SW 1271 (cell line): ENCODE measurements at regions not wholly inside any gene's neighbourhood (a gene's known extent, or its start where the extent isn't known, plus 50 kb on each side); places are given as distances from the start of the nearest gene placed in this dataset.
"Not testable (repeated sequence)": the region's sequence is repeated elsewhere in the genome, so short reads cannot be mapped to it uniquely, and the experiment has no call there.

Source experiments
- DNase-seq, 2 experiments: peaks; one replicate each; lab custom pipeline; 2025; lab: John Stamatoyannopoulos, UW

GRCh38 chr22:25456300-25457043 lies 108.0 kb upstream of the GRK3 start:
- not testable (repeated sequence) for DNase-seq

GRCh38 chr22:25458631-25459030 lies 105.8 kb upstream of the GRK3 start:
- DNase-seq: not testable (repeated sequence)

GRCh38 chr22:25460682-25461081 lies 103.8 kb upstream of the GRK3 start:
- not testable (repeated sequence) for DNase-seq

- no peak for DNase-seq
Measured at GRCh38 chr22:25461301-25461700, 103.2 kb upstream of the GRK3 start.

- peak; percentile 4 to 47 for DNase-seq
Measured at GRCh38 chr22:25462474-25463346, 101.8 kb upstream of the GRK3 start.

GRCh38 chr22:25463347-25463628 lies 101.2 kb upstream of the GRK3 start:
- DNase-seq: not testable (repeated sequence)

GRCh38 chr22:25464326-25464725 lies 100.1 kb upstream of the GRK3 start:
- not testable (repeated sequence) for DNase-seq

- no peak for DNase-seq
Measured at GRCh38 chr22:25465949-25466348, 98.5 kb upstream of the GRK3 start.

- no peak for DNase-seq
Measured at GRCh38 chr22:25472382-25472781, 92.1 kb upstream of the GRK3 start.

- DNase-seq: no peak
Measured at GRCh38 chr22:25475257-25476022, 89.0 kb upstream of the GRK3 start.

GRCh38 chr22:25477358-25477757 lies 87.1 kb upstream of the GRK3 start:
- no peak for DNase-seq

GRCh38 chr22:25478111-25478510 lies 86.4 kb upstream of the GRK3 start:
- no peak for DNase-seq

GRCh38 chr22:25478528-25478927 lies 85.9 kb upstream of the GRK3 start:
- DNase-seq: no peak

- not testable (repeated sequence) for DNase-seq
Measured at GRCh38 chr22:25480868-25481267, 83.6 kb upstream of the GRK3 start.

- no peak for DNase-seq
Measured at GRCh38 chr22:25482091-25482760, 82.2 kb upstream of the GRK3 start.

GRCh38 chr22:25482868-25483639 lies 81.4 kb upstream of the GRK3 start:
- no peak for DNase-seq

GRCh38 chr22:25483931-25484330 lies 80.5 kb upstream of the GRK3 start:
- no peak for DNase-seq

- DNase-seq: no peak
Measured at GRCh38 chr22:25484521-25485315, 79.8 kb upstream of the GRK3 start.

- DNase-seq: no peak
Measured at GRCh38 chr22:25485626-25486545, 78.6 kb upstream of the GRK3 start.
